Activated naive CD8-positive, alpha-beta T cell treated with anti-CD3 and anti-CD28 coated beads, Interleukin-2, amount 10 ng/mL, durations not matched to agents 7 days and 5 days (primary cell): ENCODE measurements at regions not wholly inside any gene's neighbourhood (a gene's known extent, or its start where the extent isn't known, plus 50 kb on each side); places are given as distances from the start of the nearest gene placed in this dataset.

Experiments
- ATAC-seq: fragments of 150-1000 bp; cut with Tn5 transposase; one replicate; pipeline ENCODE4 v1.10.0; 2021; ENCODE audit warnings: low read depth, moderate library complexity
- POLR2A ChIA-PET: fragments of 350-600 bp; sonication (Branson Sonifier 250); formaldehyde crosslinking; loops from one replicate; lab custom pipeline; 2021; ENCODE audit warnings: antibody characterized with exemption; lab: Charles Lee
- DNase-seq: peaks from one replicate; pipeline ENCODE4 v3.0.0; 2021
- H3K27ac Mint-ChIP-seq: one replicate; pipeline ENCODE4 v1.8.0; 2022; ENCODE audit warnings: mild to moderate bottlenecking, mixed read lengths
- H3K27me3 Mint-ChIP-seq: one replicate; pipeline ENCODE4 v1.8.0; 2022; ENCODE audit warnings: mild to moderate bottlenecking, moderate library complexity, mixed read lengths
- H3K36me3 Mint-ChIP-seq: one replicate; pipeline ENCODE4 v1.8.0; 2021; ENCODE audit warnings: mild to moderate bottlenecking, mixed read lengths
- H3K4me1 Mint-ChIP-seq: one replicate; pipeline ENCODE4 v1.8.0; 2021; ENCODE audit warnings: mixed read lengths
- H3K4me3 Mint-ChIP-seq: one replicate; pipeline ENCODE4 v1.8.0; 2022; ENCODE audit warnings: mild to moderate bottlenecking, moderate library complexity, mixed read lengths
- H3K9me3 Mint-ChIP-seq: one replicate; pipeline ENCODE4 v1.8.0; 2021; ENCODE audit warnings: mixed read lengths

- H3K36me3 Mint-ChIP-seq: no peaks in the 10 kb centered on the region
- H3K27me3 Mint-ChIP-seq: peaks cover 2% of the 10 kb centered on the region
- H3K4me3 Mint-ChIP-seq: no peak overlapping the region
- DNase-seq: no peak
- H3K9me3 Mint-ChIP-seq: peaks cover 4% of the 10 kb centered on the region
- no peaks in the 10 kb centered on the region for H3K4me1 Mint-ChIP-seq
- no peak overlapping the region for H3K27ac Mint-ChIP-seq
- ATAC-seq: no peak
- POLR2A ChIA-PET: no interaction called here
Measured at GRCh38 chr2:150700666-150701580, 213.5 kb upstream of the RND3 start.

- Mint-ChIP-seq H3K9me3 (peaks cover 2% of the 10 kb centered on the region), H3K27ac (no peak overlapping the region), H3K4me1 (no peaks in the 10 kb centered on the region), H3K4me3 (no peak overlapping the region), H3K27me3 (peaks cover 2% of the 10 kb centered on the region), H3K36me3 (no peaks in the 10 kb centered on the region)
- ATAC-seq (no peak), DNase-seq (no peak)
- POLR2A ChIA-PET: no interaction called here
Measured at GRCh38 chr2:150699218-150699617, 211.8 kb upstream of the RND3 start.

- Mint-ChIP-seq H3K9me3 (peaks cover 2% of the 10 kb centered on the region), H3K36me3 (no peaks in the 10 kb centered on the region), H3K4me1 (no peaks in the 10 kb centered on the region), H3K4me3 (no peak overlapping the region), H3K27ac (no peak overlapping the region), H3K27me3 (peaks cover 2% of the 10 kb centered on the region)
- POLR2A ChIA-PET: no interaction called here
- ATAC-seq: no peak
- no peak for DNase-seq
Measured at GRCh38 chr2:150698016-150698661, 210.7 kb upstream of the RND3 start.

- Mint-ChIP-seq H3K36me3 (no peaks in the 10 kb centered on the region), H3K4me3 (no peak overlapping the region), H3K27me3 (peaks cover 2% of the 10 kb centered on the region), H3K27ac (no peak overlapping the region), H3K4me1 (no peaks in the 10 kb centered on the region), H3K9me3 (peaks cover 2% of the 10 kb centered on the region)
- ATAC-seq (no peak), DNase-seq (no peak)
- POLR2A ChIA-PET: no interaction called here
Measured at GRCh38 chr2:150697596-150697995, 210.1 kb upstream of the RND3 start.

GRCh38 chr2:150695451-150696135 lies 208.1 kb upstream of the RND3 start:
- Mint-ChIP-seq H3K27me3 (no peaks in the 10 kb centered on the region), H3K9me3 (no peaks in the 10 kb centered on the region), H3K27ac (no peak overlapping the region), H3K4me3 (no peak overlapping the region), H3K4me1 (no peaks in the 10 kb centered on the region), H3K36me3 (no peaks in the 10 kb centered on the region)
- POLR2A ChIA-PET: no interaction called here
- DNase-seq: no peak
- no peak for ATAC-seq

- no peak for DNase-seq
- H3K27ac Mint-ChIP-seq: no peak overlapping the region
- POLR2A ChIA-PET: no interaction called here
- H3K27me3 Mint-ChIP-seq: no peaks in the 10 kb centered on the region
- no peaks in the 10 kb centered on the region for H3K36me3 Mint-ChIP-seq
- ATAC-seq: no peak
- no peak overlapping the region for H3K4me3 Mint-ChIP-seq
- H3K4me1 Mint-ChIP-seq: no peaks in the 10 kb centered on the region
- H3K9me3 Mint-ChIP-seq: no peaks in the 10 kb centered on the region
Measured at GRCh38 chr2:150693556-150693955, 206.1 kb upstream of the RND3 start.

- ATAC-seq (no peak), DNase-seq (no peak)
- Mint-ChIP-seq H3K36me3 (no peaks in the 10 kb centered on the region), H3K27ac (no peak overlapping the region), H3K4me1 (no peaks in the 10 kb centered on the region), H3K9me3 (no peaks in the 10 kb centered on the region), H3K27me3 (no peaks in the 10 kb centered on the region), H3K4me3 (no peak overlapping the region)
- POLR2A ChIA-PET: no interaction called here
Measured at GRCh38 chr2:150690870-150691269, 203.4 kb upstream of the RND3 start.

GRCh38 chr2:150690261-150690660 lies 202.8 kb upstream of the RND3 start:
- no peaks in the 10 kb centered on the region for H3K9me3 Mint-ChIP-seq
- POLR2A ChIA-PET: no interaction called here
- ATAC-seq: no peak
- H3K4me3 Mint-ChIP-seq: no peak overlapping the region
- no peak for DNase-seq
- H3K27ac Mint-ChIP-seq: no peak overlapping the region
- H3K4me1 Mint-ChIP-seq: no peaks in the 10 kb centered on the region
- no peaks in the 10 kb centered on the region for H3K27me3 Mint-ChIP-seq
- H3K36me3 Mint-ChIP-seq: no peaks in the 10 kb centered on the region

- Mint-ChIP-seq H3K4me3 (no peak overlapping the region), H3K27ac (no peak overlapping the region), H3K4me1 (no peaks in the 10 kb centered on the region), H3K36me3 (no peaks in the 10 kb centered on the region), H3K9me3 (no peaks in the 10 kb centered on the region), H3K27me3 (no peaks in the 10 kb centered on the region)
- ATAC-seq (no peak), DNase-seq (no peak)
- POLR2A ChIA-PET: no interaction called here
Measured at GRCh38 chr2:150689590-150689989, 202.1 kb upstream of the RND3 start.

GRCh38 chr2:150688016-150688415 lies 200.5 kb upstream of the RND3 start:
- Mint-ChIP-seq H3K36me3 (no peaks in the 10 kb centered on the region), H3K4me1 (no peaks in the 10 kb centered on the region), H3K9me3 (no peaks in the 10 kb centered on the region), H3K27me3 (no peaks in the 10 kb centered on the region), H3K4me3 (no peak overlapping the region), H3K27ac (no peak overlapping the region)
- POLR2A ChIA-PET: no interaction called here
- ATAC-seq: no peak
- DNase-seq: no peak

- Mint-ChIP-seq H3K36me3 (no peaks in the 10 kb centered on the region), H3K27ac (no peak overlapping the region), H3K27me3 (no peaks in the 10 kb centered on the region), H3K4me3 (no peak overlapping the region), H3K9me3 (no peaks in the 10 kb centered on the region), H3K4me1 (no peaks in the 10 kb centered on the region)
- no peak for ATAC-seq
- no peak for DNase-seq
- POLR2A ChIA-PET: no interaction called here
Measured at GRCh38 chr2:150686391-150686790, 198.9 kb upstream of the RND3 start.

GRCh38 chr2:150681120-150681804 lies 193.8 kb upstream of the RND3 start:
- Mint-ChIP-seq H3K27me3 (no peaks in the 10 kb centered on the region), H3K4me1 (no peaks in the 10 kb centered on the region), H3K27ac (no peak overlapping the region), H3K4me3 (no peak overlapping the region), H3K9me3 (no peaks in the 10 kb centered on the region), H3K36me3 (no peaks in the 10 kb centered on the region)
- DNase-seq (no peak), ATAC-seq (no peak)
- POLR2A ChIA-PET: no interaction called here

GRCh38 chr2:150679456-150680120 lies 192.1 kb upstream of the RND3 start:
- DNase-seq (no peak), ATAC-seq (no peak)
- no peaks in the 10 kb centered on the region for H3K9me3 Mint-ChIP-seq
- no peaks in the 10 kb centered on the region for H3K27me3 Mint-ChIP-seq
- no peak overlapping the region for H3K27ac Mint-ChIP-seq
- no peak overlapping the region for H3K4me3 Mint-ChIP-seq
- no peaks in the 10 kb centered on the region for H3K4me1 Mint-ChIP-seq
- POLR2A ChIA-PET: no interaction called here
- no peaks in the 10 kb centered on the region for H3K36me3 Mint-ChIP-seq
